Neutrophil (primary cell): ENCODE measurements at regions not wholly inside any gene's neighbourhood (a gene's known extent, or its start where the extent isn't known, plus 50 kb on each side); places are given as distances from the start of the nearest gene placed in this dataset.
"Not testable (repeated sequence)": the region's sequence is repeated elsewhere in the genome, so short reads cannot be mapped to it uniquely, and the experiment has no call there.

Source experiments
- H3K27ac ChIP-seq: fragments of 200-600 bp; sonication (generic); 2 replicates; pipeline ENCODE4 v1.5.1; 2016; ENCODE audit warnings: mild to moderate bottlenecking, moderate library complexity
- H3K27me3 ChIP-seq: fragments of 200-600 bp; sonication (generic); 2 replicates; pipeline ENCODE4 v1.6.0; 2016; ENCODE audit warnings: mild to moderate bottlenecking
- H3K36me3 ChIP-seq: fragments of 200-600 bp; sonication (generic); 2 replicates; pipeline ENCODE4 v1.5.1; 2017
- H3K4me1 ChIP-seq, 2 experiments: fragments of 200-600 bp in 1 of 2; sonication (generic) in 1 of 2; 1 replicate in 1 of 2; 2 replicates in 1 of 2; pipeline versions ENCODE4 v1.5.1 to v1.6.1; 2013 to 2016; ENCODE audit warnings: low read depth in 1 of 2, low read length in 1 of 2, mild to moderate bottlenecking in 1 of 2, moderate library complexity in 1 of 2; ENCODE audit not compliant: control insufficient read depth in 1 of 2, insufficient read depth in 1 of 2
- H3K4me3 ChIP-seq, 2 experiments: fragments of 200-600 bp in 1 of 2; sonication (generic) in 1 of 2; 1 replicate in 1 of 2; 2 replicates in 1 of 2; pipeline ENCODE4 v1.5.1; 2013 to 2016; ENCODE audit warnings: low read depth in 1 of 2, low read length in 1 of 2, mild to moderate bottlenecking in 1 of 2, moderate library complexity in 1 of 2
- H3K9me3 ChIP-seq: fragments of 200-600 bp; sonication (generic); 2 replicates; pipeline ENCODE4 v1.5.1; 2016
- TF ChIP-seq, protein P1 (sequence below): fragments of 200-600 bp; sonication (generic); IDR thresholded peaks from 2 replicates; pipeline ENCODE4 v1.5.1; 2016; ENCODE audit warnings: antibody characterized with exemption

GRCh38 chr15:59794229-59794886 lies 105.2 kb upstream of the BNIP2 start:
- Histone ChIP-seq H3K36me3 (no peaks in the 10 kb centered on the region), H3K4me3 (no peak overlapping the region), H3K27ac (no peak overlapping the region), H3K9me3 (no peaks in the 10 kb centered on the region), H3K4me1 (no peaks in the 10 kb centered on the region), H3K27me3 (peaks cover 49% of the 10 kb centered on the region)
- TF ChIP-seq, protein P1, sequence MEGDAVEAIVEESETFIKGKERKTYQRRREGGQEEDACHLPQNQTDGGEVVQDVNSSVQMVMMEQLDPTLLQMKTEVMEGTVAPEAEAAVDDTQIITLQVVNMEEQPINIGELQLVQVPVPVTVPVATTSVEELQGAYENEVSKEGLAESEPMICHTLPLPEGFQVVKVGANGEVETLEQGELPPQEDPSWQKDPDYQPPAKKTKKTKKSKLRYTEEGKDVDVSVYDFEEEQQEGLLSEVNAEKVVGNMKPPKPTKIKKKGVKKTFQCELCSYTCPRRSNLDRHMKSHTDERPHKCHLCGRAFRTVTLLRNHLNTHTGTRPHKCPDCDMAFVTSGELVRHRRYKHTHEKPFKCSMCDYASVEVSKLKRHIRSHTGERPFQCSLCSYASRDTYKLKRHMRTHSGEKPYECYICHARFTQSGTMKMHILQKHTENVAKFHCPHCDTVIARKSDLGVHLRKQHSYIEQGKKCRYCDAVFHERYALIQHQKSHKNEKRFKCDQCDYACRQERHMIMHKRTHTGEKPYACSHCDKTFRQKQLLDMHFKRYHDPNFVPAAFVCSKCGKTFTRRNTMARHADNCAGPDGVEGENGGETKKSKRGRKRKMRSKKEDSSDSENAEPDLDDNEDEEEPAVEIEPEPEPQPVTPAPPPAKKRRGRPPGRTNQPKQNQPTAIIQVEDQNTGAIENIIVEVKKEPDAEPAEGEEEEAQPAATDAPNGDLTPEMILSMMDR = no peak

GRCh38 chr15:59792359-59792758 lies 103.2 kb upstream of the BNIP2 start:
- no peaks in the 10 kb centered on the region for H3K4me1 ChIP-seq
- TF ChIP-seq, protein P1 = no peak
- no peaks in the 10 kb centered on the region for H3K9me3 ChIP-seq
- H3K36me3 ChIP-seq = no peaks in the 10 kb centered on the region
- H3K27me3 ChIP-seq = peaks cover 48% of the 10 kb centered on the region
- H3K27ac ChIP-seq = no peak overlapping the region
- no peak overlapping the region for H3K4me3 ChIP-seq

GRCh38 chr15:59791755-59792154 lies 102.6 kb upstream of the BNIP2 start:
- Histone ChIP-seq H3K36me3 (no peaks in the 10 kb centered on the region), H3K9me3 (no peaks in the 10 kb centered on the region), H3K27ac (no peak overlapping the region), H3K4me1 (no peaks in the 10 kb centered on the region), H3K4me3 (no peak overlapping the region), H3K27me3 (peaks cover 42% of the 10 kb centered on the region)
- TF ChIP-seq, protein P1 = no peak

- Histone ChIP-seq H3K9me3 (no peaks in the 10 kb centered on the region), H3K27me3 (peaks cover 42% of the 10 kb centered on the region), H3K4me1 (no peaks in the 10 kb centered on the region), H3K4me3 (no peak overlapping the region), H3K36me3 (no peaks in the 10 kb centered on the region), H3K27ac (no peak overlapping the region)
- TF ChIP-seq, protein P1 = no peak
Observed at GRCh38 chr15:59791079-59791478, 102.0 kb upstream of the BNIP2 start.

DNA sequence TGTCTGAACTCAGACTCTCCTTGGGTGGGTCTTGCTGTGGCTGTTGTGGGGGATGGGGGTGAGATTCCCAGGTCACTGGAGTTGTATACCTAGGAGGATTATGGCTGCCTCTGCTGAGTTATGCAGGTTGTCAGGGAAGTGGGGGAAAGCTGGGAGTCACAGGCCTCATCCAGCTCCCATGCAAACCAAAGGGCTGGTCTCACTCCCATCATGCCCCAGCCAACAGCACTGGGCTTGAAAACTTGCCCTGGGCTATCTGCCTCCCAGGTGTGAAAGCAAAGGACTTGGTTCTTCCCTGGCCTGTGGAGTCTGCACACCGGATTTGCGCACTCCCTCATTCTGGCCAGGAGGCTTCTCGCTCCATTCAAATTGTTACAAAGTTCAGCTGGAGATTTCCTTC lies 97.3 kb upstream of the BNIP2 start:
- H3K4me3 ChIP-seq, H3K27ac ChIP-seq, H3K36me3 ChIP-seq, H3K4me1 ChIP-seq, H3K27me3 ChIP-seq, H3K9me3 ChIP-seq: not testable (repeated sequence)

DNA sequence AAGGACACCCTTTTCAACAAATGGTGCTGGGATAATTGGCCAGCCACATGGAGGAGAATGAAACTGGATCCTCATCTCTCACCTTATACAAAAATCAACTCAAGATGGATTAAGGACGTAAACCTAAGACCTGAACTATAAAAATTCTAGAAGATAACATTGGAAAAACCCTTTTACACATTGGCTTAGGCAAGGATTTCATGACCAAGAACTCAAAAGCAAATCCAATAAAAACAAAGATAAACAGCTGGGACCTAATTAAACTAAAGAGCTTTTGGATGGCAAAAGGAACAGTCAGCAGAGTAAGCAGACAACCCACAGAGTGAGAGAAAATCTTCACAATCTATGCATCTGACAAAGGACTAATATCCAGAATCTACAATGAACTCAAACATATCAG lies 96.9 kb upstream of the BNIP2 start:
- H3K36me3 ChIP-seq, H3K4me1 ChIP-seq, H3K27ac ChIP-seq, H3K4me3 ChIP-seq, H3K27me3 ChIP-seq, H3K9me3 ChIP-seq: not testable (repeated sequence)

GRCh38 chr15:59783774-59784520 lies 94.8 kb upstream of the BNIP2 start:
- not testable (repeated sequence) for H3K27me3 ChIP-seq, H3K9me3 ChIP-seq, H3K4me3 ChIP-seq, H3K36me3 ChIP-seq, H3K4me1 ChIP-seq, H3K27ac ChIP-seq
